ENCODE measurements at regions not wholly inside any gene's neighbourhood (a gene's known extent, or its start where the extent isn't known, plus 50 kb on each side); places are given as distances from the start of the nearest gene placed in this dataset.
A peak's percentile ranks its signal among the peaks of the same experiment; 100 is the strongest.

- DNase-seq: no peak
Measured at GRCh38 chr13:38618336-38618735, 68.5 kb upstream of the FREM2 start.

GRCh38 chr13:38618881-38619280 is 68.0 kb upstream of the FREM2 start:
- DNase-seq: no peak

- DNase-seq: no peak
Measured at GRCh38 chr13:38620876-38621275, 66.0 kb upstream of the FREM2 start.

GRCh38 chr13:38624822-38625221 is 62.1 kb upstream of the FREM2 start:
- no peak for DNase-seq

GRCh38 chr13:38628554-38628953 is 58.3 kb upstream of the FREM2 start:
- no peak for DNase-seq

DNA sequence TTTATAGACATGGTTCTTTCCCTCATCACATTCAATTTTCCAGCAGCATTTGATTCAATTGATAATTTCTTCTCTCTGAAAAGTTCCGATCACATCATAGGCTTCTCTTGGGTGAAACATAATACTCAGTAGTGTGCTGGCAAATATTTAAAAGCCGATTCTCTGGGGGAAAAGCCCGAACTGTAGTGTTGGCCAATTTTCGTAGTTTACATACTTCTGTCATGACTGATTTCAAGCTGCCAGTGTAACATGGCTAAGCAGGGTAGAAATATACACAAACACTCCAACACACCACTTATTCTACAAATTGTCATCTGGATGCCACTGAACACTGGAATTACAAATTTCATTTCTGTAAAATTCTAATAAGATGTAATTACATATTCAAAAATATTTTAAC is 56.1 kb upstream of the FREM2 start:
- DNase-seq: peak; percentile 29

DNA sequence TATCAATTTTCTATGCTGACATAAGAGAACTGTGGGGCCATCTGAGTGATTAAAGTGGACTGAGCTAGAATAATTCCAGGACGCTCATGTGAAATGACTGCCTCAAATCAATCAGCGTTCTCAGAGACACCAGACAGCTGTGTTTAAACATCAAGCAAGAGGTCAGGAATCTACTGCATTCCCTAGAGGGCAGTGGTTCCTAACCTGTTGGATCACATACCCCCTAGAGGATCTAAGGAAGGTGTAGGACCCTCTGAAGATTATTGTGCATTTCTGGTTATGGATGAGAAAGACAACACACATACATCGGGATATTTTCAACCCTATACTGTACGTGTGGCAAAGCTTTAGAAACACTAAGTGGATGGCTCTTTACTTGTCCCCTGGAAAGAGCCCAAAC is 51.8 kb upstream of the FREM2 start:
- no peak for DNase-seq

GRCh38 chr13:38636073-38636472 is 50.8 kb upstream of the FREM2 start:
- no peak for DNase-seq

DNA sequence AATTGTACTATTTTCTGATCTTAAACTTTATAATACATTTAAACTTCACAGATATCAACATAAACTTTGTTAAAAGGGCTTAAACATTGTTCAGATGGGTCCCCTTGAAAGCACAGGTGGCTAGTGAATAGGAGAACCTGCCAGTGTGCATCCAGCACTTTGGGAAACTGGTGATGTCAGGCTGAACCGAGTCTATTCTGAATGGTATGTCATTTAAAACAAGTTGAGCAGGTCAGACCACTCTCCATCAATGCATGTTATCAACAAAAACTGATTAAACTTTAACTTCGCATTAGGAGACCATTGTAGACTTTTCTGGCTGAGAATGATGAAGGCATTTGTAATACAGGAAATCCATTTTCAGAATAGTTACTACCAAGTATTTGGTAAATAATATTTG is 50.1 kb upstream of the FREM2 start:
- no peak for DNase-seq

All from EL (cell line).